H1 (cell line): ENCODE measurements at regions not wholly inside any gene's neighbourhood (a gene's known extent, or its start where the extent isn't known, plus 50 kb on each side); places are given as distances from the start of the nearest gene placed in this dataset.

Experiments used
- ATF2 ChIP-seq: IDR thresholded peaks from 2 replicates; pipeline ENCODE4 v1.6.1; 2012; ENCODE audit warnings: low read length, inconsistent platforms
- ATF3 ChIP-seq: IDR thresholded peaks from 2 replicates; pipeline ENCODE4 v1.6.1; 2011; ENCODE audit warnings: low read depth, mild to moderate bottlenecking, low read length; ENCODE audit not compliant: insufficient read depth
- CBX5 ChIP-seq: fragments of 300-800, 300-1000 bp; sonication (generic); IDR thresholded peaks from 2 replicates; pipeline ENCODE4 v1.7.1; 2016; ENCODE audit warnings: antibody characterized with exemption, low read length, low read depth
- CHD7 ChIP-seq: fragments of 300-600 bp; sonication (generic); IDR thresholded peaks from 2 replicates; pipeline ENCODE4 v1.7.1; 2012; ENCODE audit warnings: low read length, moderate library complexity, mild to moderate bottlenecking, inconsistent platforms; ENCODE audit not compliant: insufficient replicate concordance
- FOSL1 ChIP-seq: IDR thresholded peaks from 2 replicates; pipeline ENCODE4 v1.6.1; 2011; ENCODE audit warnings: mild to moderate bottlenecking, low read depth, low read length, moderate library complexity; ENCODE audit not compliant: insufficient read depth
- PHF8 ChIP-seq: fragments of 200-600 bp; sonication (generic); conservative IDR thresholded peaks from 2 replicates; pipeline ENCODE4 v1.7.1; 2012; ENCODE audit warnings: low read depth, mild to moderate bottlenecking, inconsistent platforms, low read length, moderate library complexity
- POLR2A ChIP-seq, 2 experiments: IDR thresholded peaks; 1 replicate in 1 of 2; 2 replicates in 1 of 2; pipeline ENCODE4 v1.6.1; 2011; ENCODE audit warnings: low read depth in 2 of 2, low read length in 2 of 2, mild to moderate bottlenecking in 2 of 2; ENCODE audit errors: control extremely low read depth in 1 of 2
- SAP30 ChIP-seq: fragments of 300-600 bp; sonication (generic); IDR thresholded peaks from 2 replicates; pipeline ENCODE4 v1.7.1; 2012; ENCODE audit warnings: low read length, moderate library complexity, mild to moderate bottlenecking, inconsistent platforms; ENCODE audit not compliant: insufficient read depth, insufficient replicate concordance
- TAF7 ChIP-seq: optimal IDR thresholded peaks from 2 replicates; pipeline ENCODE3; 2011; ENCODE audit warnings: low read depth, mild to moderate bottlenecking, inconsistent platforms, low read length, moderate library complexity, borderline replicate concordance
- YY1 ChIP-seq: IDR thresholded peaks from 2 replicates; pipeline ENCODE4 v1.6.1; 2011; ENCODE audit warnings: low read depth, mild to moderate bottlenecking, low read length

GRCh38 chr20:5260889-5261288 lies 55.9 kb downstream of the PROKR2 start (continued):
- TF ChIP-seq CHD7 = no peak
- no peak for TF ChIP-seq ATF3
- TF ChIP-seq FOSL1 = no peak
- TF ChIP-seq CBX5 = no peak
- no peak for TF ChIP-seq YY1
- TF ChIP-seq TAF7 = no peak
- no peak for TF ChIP-seq SAP30
- TF ChIP-seq ATF2 = no peak
- no peak for TF ChIP-seq PHF8
- TF ChIP-seq POLR2A (IDR thresholded peaks at IDR 0.05; ENCODE audit: control extremely low read depth in 1 of 2, low read depth in 2 of 2, low read length in 2 of 2) = no peak
